GM10248 (cell line): ENCODE measurements at regions not wholly inside any gene's neighbourhood (a gene's known extent, or its start where the extent isn't known, plus 50 kb on each side); places are given as distances from the start of the nearest gene placed in this dataset.

Experiments
- CTCF ChIA-PET: fragments of 300-600 bp; sonication (Branson Sonifier 250); formaldehyde crosslinking; extraction: SDS; loops from one replicate; lab custom pipeline; 2021; ENCODE audit warnings: antibody characterized with exemption; lab: Yijun Ruan, JAX
- POLR2A ChIA-PET: fragments of 350-650 bp; sonication (Branson Sonifier 250); formaldehyde crosslinking; extraction: SDS; loops from one replicate; lab custom pipeline; 2020; ENCODE audit warnings: antibody characterized with exemption; lab: Yijun Ruan, JAX
- DNase-seq: peaks from one replicate; pipeline ENCODE4 v3.0.0; 2012; ENCODE audit errors: extremely low spot score
- CTCF ChIP-seq: IDR thresholded peaks from 2 replicates; pipeline ENCODE4 v1.5.1; 2012; ENCODE audit warnings: mild to moderate bottlenecking, low read depth; ENCODE audit errors: extremely low read depth, missing control alignments, control extremely low read depth

GRCh38 chr6:33857093-33857931, 53.5 kb upstream of the MLN start:
- ChIA-PET CTCF (interaction anchor here (1.5 kb wide), 1 partner anchor 11 kb away, joined by 4 read pairs; no protein-coding TSS in a partner anchor), POLR2A (no interaction called here)
- TF ChIP-seq CTCF, result no peak
- DNase-seq, result no peak

- TF ChIP-seq CTCF, result no peak
- POLR2A ChIA-PET, result no interaction called here
- no peak for DNase-seq
- CTCF ChIA-PET, result interaction anchor here (1.5 kb wide), 1 partner anchor 10 kb away, joined by 3 read pairs; no protein-coding TSS in a partner anchor
These were observed 52.9 kb upstream of the MLN start for GRCh38 chr6:33856655-33857054.

- DNase-seq, result no peak
- POLR2A ChIA-PET, result no interaction called here
- no peak for TF ChIP-seq CTCF
- CTCF ChIA-PET, result interaction anchor here (0.7 to 1.5 kb wide), 2 partner anchors 10 to 307 kb away, joined by 3 read pairs; no protein-coding TSS in a partner anchor
These were observed 52.3 kb upstream of the MLN start for GRCh38 chr6:33856031-33856590.

- ChIA-PET POLR2A (no interaction called here), CTCF (no interaction called here)
- no peak for TF ChIP-seq CTCF
- DNase-seq, result no peak
These were observed 50.8 kb upstream of the MLN start for GRCh38 chr6:33854572-33855030.

GRCh38 chr6:33853736-33854135, 49.9 kb upstream of the MLN start:
- ChIA-PET POLR2A (no interaction called here), CTCF (no interaction called here)

More at GRCh38 chr6:33853736-33854135, 49.9 kb upstream of the MLN start:
- TF ChIP-seq CTCF, result no peak
- DNase-seq, result no peak
